Activated naive CD8-positive, alpha-beta T cell treated with anti-CD3 and anti-CD28 coated beads for 36 hours (primary cell): ENCODE measurements at regions not wholly inside any gene's neighbourhood (a gene's known extent, or its start where the extent isn't known, plus 50 kb on each side); places are given as distances from the start of the nearest gene placed in this dataset.
"Not testable (repeated sequence)": the region's sequence is repeated elsewhere in the genome, so short reads cannot be mapped to it uniquely, and the experiment has no call there.

Source experiments
- DNase-seq: peaks from one replicate; pipeline ENCODE4 v3.0.0; 2021
- H3K27ac Mint-ChIP-seq: one replicate; pipeline ENCODE4 v1.8.0; 2022; ENCODE audit warnings: mild to moderate bottlenecking, moderate library complexity, mixed read lengths
- H3K27me3 Mint-ChIP-seq: one replicate; pipeline ENCODE4 v1.8.0; 2022; ENCODE audit warnings: mild to moderate bottlenecking, mixed read lengths
- H3K36me3 Mint-ChIP-seq: one replicate; pipeline ENCODE4 v1.8.0; 2021; ENCODE audit warnings: mild to moderate bottlenecking, mixed read lengths
- H3K4me1 Mint-ChIP-seq: one replicate; pipeline ENCODE4 v1.8.0; 2021; ENCODE audit warnings: mixed read lengths
- H3K4me3 Mint-ChIP-seq: one replicate; pipeline ENCODE4 v1.8.0; 2022; ENCODE audit warnings: mild to moderate bottlenecking, moderate library complexity, mixed read lengths
- H3K9me3 Mint-ChIP-seq: one replicate; pipeline ENCODE4 v1.8.0; 2022; ENCODE audit warnings: mixed read lengths

DNA sequence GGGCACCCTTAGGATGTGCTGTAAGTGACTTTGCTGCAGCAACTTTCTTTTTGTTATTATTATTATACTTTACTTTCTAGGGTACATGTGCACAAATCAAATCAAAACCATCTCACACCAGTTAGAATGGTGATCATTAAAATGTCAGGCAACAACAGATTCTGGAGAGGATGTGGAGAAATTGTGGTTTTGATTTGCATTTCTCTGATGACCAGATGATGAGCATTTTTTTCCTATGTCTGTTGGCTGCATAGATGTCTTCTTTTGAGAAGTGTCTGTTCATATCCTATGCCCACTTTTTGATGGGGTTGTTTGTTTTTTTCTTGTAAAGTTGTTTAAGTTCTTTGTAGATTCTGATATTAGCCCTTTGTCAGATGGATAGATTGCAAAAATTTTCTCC lies 164.4 kb upstream of the AJAP1 start:
- not testable (repeated sequence) for H3K9me3 Mint-ChIP-seq, H3K36me3 Mint-ChIP-seq, H3K4me3 Mint-ChIP-seq, H3K27ac Mint-ChIP-seq, H3K4me1 Mint-ChIP-seq, DNase-seq
- H3K27me3 Mint-ChIP-seq = peaks cover 21% of the 10 kb centered on the region

- Mint-ChIP-seq H3K27ac (no peak overlapping the region), H3K36me3 (no peaks in the 10 kb centered on the region), H3K9me3 (peaks cover 2% of the 10 kb centered on the region), H3K27me3 (peaks cover 16% of the 10 kb centered on the region), H3K4me1 (peaks cover 6% of the 10 kb centered on the region), H3K4me3 (no peak overlapping the region)
- DNase-seq = no peak
Measured at GRCh38 chr1:4494027-4494426, 160.4 kb upstream of the AJAP1 start.

DNA sequence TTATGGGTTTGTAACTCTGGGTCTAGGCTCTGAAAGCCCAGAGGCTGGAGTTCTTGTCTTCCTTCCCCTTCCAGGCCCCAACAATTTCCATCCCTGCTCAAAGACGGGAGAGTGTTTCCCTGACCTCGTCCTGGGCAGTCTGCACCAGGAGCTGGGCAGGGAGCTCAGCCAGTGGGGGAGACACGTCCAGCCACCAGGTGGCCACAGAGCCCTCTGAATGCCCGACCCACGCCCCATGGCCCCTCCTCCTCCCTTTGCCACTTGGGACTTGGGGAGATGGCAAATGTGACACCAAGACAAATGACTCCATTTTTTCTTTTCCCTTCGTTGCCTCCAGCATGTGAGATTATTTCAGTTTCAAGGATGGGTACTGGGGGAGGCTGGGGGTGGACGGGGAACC lies 159.9 kb upstream of the AJAP1 start:
- Mint-ChIP-seq H3K4me1 (peaks cover 6% of the 10 kb centered on the region), H3K27me3 (peaks cover 16% of the 10 kb centered on the region), H3K4me3 (no peak overlapping the region), H3K27ac (no peak overlapping the region), H3K36me3 (no peaks in the 10 kb centered on the region), H3K9me3 (peaks cover 2% of the 10 kb centered on the region)
- DNase-seq = no peak

DNA sequence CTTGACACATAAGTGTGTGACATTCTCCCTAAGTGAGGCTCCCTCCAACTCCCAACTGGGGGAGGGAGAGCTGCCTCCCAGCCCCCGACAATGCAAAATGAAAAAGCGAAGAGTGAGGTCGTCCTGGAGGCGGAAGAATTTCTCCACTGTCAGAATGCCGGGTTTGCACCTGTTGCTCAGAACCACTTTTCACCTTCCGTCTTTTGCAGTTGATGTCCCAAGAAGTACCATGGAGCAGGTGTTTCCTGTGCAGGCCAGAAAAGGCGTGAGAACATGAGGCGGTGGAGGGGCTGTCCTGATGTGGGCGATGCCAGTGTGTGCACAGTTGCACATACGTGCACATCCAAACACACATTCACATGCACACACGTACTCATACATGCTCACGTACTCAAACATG lies 158.6 kb upstream of the AJAP1 start:
- Mint-ChIP-seq H3K27me3 (peaks cover 16% of the 10 kb centered on the region), H3K4me3 (no peak overlapping the region), H3K27ac (no peak overlapping the region), H3K36me3 (no peaks in the 10 kb centered on the region), H3K9me3 (peaks cover 2% of the 10 kb centered on the region), H3K4me1 (no peaks in the 10 kb centered on the region)
- DNase-seq = no peak

DNA sequence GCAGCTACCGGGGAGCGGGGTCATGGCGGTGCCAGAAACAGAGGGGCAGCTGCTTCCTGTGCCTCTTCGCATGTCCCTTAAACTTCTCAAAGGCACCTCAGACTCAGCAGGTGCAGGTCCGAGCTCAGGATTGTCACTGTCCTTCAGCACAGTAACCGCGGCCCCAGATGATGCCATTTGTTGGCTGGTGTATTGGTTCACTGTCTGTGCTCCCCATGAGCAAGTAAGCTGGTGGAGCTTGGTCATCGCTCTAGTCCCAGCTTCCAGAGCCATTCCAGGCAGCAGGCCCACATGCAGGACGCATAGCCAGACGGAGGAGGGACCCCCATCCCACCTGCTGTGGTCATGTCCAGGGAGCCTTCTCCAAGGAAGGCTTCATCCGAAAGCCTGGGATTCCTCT lies 154.0 kb upstream of the AJAP1 start:
- Mint-ChIP-seq H3K9me3 (no peaks in the 10 kb centered on the region), H3K36me3 (no peaks in the 10 kb centered on the region), H3K4me3 (no peak overlapping the region), H3K4me1 (no peaks in the 10 kb centered on the region), H3K27me3 (peaks cover 6% of the 10 kb centered on the region), H3K27ac (no peak overlapping the region)
- no peak for DNase-seq

DNA sequence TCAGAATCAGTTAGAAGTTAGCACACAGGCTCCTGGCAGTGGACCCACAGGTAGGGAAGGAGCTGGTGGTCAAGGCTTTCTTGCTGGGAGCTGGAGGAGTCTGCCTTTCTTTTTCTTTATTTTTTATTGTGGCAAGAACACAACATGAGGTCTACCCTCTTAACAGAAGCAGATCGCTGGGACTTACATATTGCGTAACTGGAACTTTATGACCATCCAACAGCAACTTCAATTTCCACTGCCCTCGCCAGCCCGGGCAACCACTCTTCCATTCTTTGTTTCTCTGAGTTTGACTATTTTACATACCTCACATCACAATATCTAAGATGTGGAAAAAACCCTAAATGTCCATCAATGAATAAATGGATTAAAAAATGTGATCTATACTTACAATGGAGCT lies 147.8 kb upstream of the AJAP1 start:
- no peak overlapping the region for H3K4me3 Mint-ChIP-seq
- peaks cover 3% of the 10 kb centered on the region for H3K4me1 Mint-ChIP-seq

DNA sequence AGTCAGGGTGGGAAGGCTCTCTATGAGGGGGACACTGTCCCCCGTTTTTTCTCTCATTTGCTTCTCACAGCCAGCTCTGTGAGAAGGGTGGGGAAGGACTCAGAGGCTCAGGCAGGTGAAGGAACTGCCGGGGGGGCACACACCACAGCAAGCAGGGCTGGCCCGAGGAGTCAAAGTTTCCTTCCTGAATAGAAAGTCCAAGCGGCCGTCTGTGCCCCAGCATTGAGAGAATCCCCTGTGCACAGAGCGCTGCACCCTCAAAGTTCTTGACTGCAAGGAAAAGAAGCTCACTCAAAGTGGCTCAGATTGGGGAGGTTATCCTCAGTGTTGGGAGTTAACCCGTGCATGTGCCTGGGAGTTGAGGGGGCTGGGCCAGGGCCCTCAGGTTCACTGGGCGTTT lies 145.2 kb upstream of the AJAP1 start:
- peaks cover 3% of the 10 kb centered on the region for H3K4me1 Mint-ChIP-seq
- H3K36me3 Mint-ChIP-seq = no peaks in the 10 kb centered on the region
- H3K27ac Mint-ChIP-seq = no peak overlapping the region
- H3K27me3 Mint-ChIP-seq = peaks cover 12% of the 10 kb centered on the region
- no peak for DNase-seq
- H3K4me3 Mint-ChIP-seq = no peak overlapping the region
- H3K9me3 Mint-ChIP-seq = peaks cover 2% of the 10 kb centered on the region

More for the DNA sequence above, 147.8 kb upstream of the AJAP1 start:
- DNase-seq = no peak
- H3K36me3 Mint-ChIP-seq = no peaks in the 10 kb centered on the region
- H3K27ac Mint-ChIP-seq = no peak overlapping the region
- H3K9me3 Mint-ChIP-seq = peaks cover 2% of the 10 kb centered on the region
- H3K27me3 Mint-ChIP-seq = peaks cover 18% of the 10 kb centered on the region

DNA sequence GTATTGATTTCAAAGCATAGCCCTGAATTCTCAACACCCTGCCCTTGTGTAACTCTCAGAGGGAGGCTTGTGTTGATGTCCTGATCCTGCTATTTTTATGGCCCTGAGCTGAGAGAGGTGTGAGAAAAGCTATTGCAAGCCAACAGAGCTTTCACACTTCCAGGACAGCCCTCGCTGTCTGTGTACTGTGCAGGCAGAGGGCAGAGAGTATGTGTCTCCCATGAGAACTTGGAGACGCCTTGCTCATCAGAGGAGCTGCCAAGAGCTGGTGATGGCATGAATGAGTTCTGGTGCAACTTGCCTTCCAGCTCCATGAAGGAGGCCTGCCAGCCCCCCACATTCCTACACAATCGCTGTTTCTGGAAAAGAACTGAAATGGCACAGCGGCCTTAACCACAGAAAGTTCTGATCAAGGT lies 144.1 kb upstream of the AJAP1 start:
- peaks cover 3% of the 10 kb centered on the region for H3K4me1 Mint-ChIP-seq
- H3K36me3 Mint-ChIP-seq = no peaks in the 10 kb centered on the region
- H3K27ac Mint-ChIP-seq = no peak overlapping the region
- peaks cover 2% of the 10 kb centered on the region for H3K9me3 Mint-ChIP-seq
- H3K27me3 Mint-ChIP-seq = peaks cover 15% of the 10 kb centered on the region
- DNase-seq = no peak
- H3K4me3 Mint-ChIP-seq = no peak overlapping the region

- peaks cover 15% of the 10 kb centered on the region for H3K27me3 Mint-ChIP-seq
- H3K4me1 Mint-ChIP-seq = peaks cover 3% of the 10 kb centered on the region
- no peak for DNase-seq
- peaks cover 2% of the 10 kb centered on the region for H3K9me3 Mint-ChIP-seq
- no peak overlapping the region for H3K27ac Mint-ChIP-seq
- H3K4me3 Mint-ChIP-seq = no peak overlapping the region
- H3K36me3 Mint-ChIP-seq = no peaks in the 10 kb centered on the region
Measured at GRCh38 chr1:4511374-4511773, 143.0 kb upstream of the AJAP1 start.

DNA sequence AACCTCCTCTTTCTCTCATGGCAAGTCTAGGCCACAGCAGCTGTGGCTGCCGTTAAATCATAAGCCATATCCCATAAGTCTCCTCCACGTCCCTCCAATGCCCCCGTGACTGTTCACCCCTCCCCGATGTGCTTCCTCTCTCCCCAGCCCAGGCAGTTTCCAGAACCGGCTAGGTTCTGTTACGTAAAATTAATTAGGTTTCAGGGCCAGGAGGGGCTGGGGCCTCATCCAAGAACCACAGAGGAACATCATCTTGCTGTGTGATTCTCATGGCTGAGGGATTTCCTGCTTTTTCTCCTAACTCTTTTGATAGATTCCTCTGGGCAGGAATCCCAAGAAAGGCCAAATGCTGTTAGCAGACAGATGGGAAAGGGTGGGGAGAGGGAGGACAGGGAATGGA lies 141.8 kb upstream of the AJAP1 start:
- Mint-ChIP-seq H3K4me1 (peaks cover 3% of the 10 kb centered on the region), H3K9me3 (peaks cover 2% of the 10 kb centered on the region), H3K27me3 (peaks cover 15% of the 10 kb centered on the region), H3K27ac (no peak overlapping the region), H3K4me3 (no peak overlapping the region), H3K36me3 (no peaks in the 10 kb centered on the region)
- no peak for DNase-seq

DNA sequence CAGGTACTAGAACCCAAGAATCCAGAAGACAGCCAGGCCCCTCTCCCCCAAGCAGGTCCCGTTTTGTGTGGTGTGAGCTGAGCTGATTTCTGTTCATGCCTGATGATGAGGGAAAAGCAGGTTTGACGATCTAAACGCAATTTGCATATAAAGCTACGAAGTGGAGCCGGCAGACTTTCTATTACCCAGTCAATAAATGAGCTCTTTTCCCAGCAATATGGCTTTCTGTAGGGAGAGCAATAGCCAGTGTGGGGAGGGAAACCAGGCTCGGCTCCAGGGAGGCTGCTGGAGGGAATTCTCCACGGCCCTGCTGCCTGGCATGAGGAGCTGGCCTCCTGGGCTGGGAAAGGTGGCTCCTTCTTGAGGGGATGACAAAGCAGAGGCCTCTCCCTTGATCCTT lies 140.7 kb upstream of the AJAP1 start:
- no peak overlapping the region for H3K27ac Mint-ChIP-seq
- no peak overlapping the region for H3K4me3 Mint-ChIP-seq
- no peak for DNase-seq
- peaks cover 3% of the 10 kb centered on the region for H3K4me1 Mint-ChIP-seq
- H3K27me3 Mint-ChIP-seq = peaks cover 15% of the 10 kb centered on the region
- no peaks in the 10 kb centered on the region for H3K36me3 Mint-ChIP-seq
- no peaks in the 10 kb centered on the region for H3K9me3 Mint-ChIP-seq

DNA sequence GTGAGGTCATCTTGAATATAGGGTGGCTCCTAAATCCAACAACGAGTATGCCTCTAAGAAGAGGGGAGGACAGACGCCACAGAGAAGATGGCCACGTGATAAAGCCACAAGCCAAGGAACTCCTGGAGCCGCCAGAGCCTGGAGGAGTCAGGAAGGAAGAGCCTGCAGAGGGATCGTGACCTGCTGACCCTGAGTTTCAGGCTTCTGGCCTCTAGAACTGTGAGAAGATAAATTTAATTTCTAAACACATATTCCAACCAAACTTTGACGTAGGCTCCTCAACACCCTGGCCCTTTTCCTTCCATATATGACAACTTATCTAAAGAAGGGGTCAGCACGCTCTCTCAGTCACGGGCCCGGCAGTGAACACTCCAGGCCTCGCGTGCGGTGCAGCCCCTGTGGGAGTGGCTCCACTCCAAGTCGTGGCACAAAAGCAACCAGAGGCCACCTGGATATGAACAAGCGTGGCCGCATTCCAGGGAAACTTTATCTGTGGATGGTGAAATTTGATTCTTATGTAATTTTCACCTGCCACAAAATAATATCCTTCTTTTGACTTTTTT lies 138.6 kb upstream of the AJAP1 start:
- H3K4me3 Mint-ChIP-seq = no peak overlapping the region
- H3K4me1 Mint-ChIP-seq = no peaks in the 10 kb centered on the region
- H3K27ac Mint-ChIP-seq = no peak overlapping the region
- H3K9me3 Mint-ChIP-seq = no peaks in the 10 kb centered on the region
- DNase-seq = no peak
- peaks cover 6% of the 10 kb centered on the region for H3K27me3 Mint-ChIP-seq
- H3K36me3 Mint-ChIP-seq = no peaks in the 10 kb centered on the region

DNA sequence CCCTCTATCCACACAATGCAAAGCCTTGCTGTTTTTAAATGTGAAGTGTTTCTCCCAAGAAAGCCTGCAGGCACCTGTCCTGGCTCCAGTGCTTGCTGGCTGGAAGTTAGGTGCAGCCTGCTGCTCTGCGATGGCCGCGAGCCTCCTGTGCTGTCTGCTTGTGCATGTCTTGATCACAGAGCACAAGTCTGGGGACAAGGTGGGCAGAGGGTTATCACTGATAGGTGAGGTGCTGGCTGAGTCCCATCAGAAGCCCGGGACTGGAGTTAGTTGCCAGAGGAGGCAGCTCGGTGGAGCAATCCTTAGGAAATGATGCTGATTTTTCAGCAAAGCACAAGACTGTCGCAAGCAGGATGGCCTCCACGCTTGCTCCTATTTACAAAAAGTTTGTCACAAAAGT lies 137.8 kb upstream of the AJAP1 start:
- Mint-ChIP-seq H3K27ac (no peak overlapping the region), H3K4me1 (no peaks in the 10 kb centered on the region), H3K36me3 (no peaks in the 10 kb centered on the region), H3K9me3 (no peaks in the 10 kb centered on the region), H3K27me3 (peaks cover 9% of the 10 kb centered on the region), H3K4me3 (no peak overlapping the region)
- no peak for DNase-seq

DNA sequence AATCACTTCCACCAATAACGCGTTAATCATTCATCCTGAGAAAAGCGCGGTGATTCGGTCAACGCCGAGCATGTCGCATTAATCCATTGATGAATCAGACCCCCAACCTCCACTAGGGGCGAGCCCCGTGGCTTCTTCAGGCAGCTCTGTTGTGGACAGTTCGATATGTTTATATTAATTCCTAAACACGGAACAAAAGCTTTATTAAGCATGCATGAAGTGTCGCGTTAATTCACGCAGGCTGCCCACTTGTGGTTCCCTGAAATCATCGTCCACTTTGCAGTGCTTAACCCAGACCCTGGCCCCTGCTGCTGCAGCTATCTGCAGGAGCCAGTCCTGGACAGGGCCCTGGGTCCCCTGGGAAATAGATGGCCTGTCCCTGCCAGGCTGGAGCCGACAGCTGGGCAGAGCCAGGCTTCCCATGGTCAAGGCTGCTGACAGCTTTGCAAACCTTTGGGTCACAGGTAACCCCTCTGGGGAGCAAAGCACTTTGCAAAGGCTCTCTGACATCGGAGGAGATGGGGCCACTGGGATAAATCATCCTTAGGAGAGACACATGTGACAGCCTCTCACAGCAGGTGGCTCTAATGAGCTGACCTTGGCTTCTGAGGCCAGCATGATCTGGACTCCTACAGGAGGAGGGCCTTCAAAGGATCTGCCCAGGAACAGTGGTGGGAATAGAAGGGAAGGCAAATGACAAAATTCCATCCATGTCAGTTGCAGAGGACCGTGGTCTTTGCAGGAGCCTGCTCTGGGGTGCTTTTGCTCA lies 137.0 kb upstream of the AJAP1 start:
- no peak overlapping the region for H3K27ac Mint-ChIP-seq
- H3K36me3 Mint-ChIP-seq = no peaks in the 10 kb centered on the region
- peaks cover 9% of the 10 kb centered on the region for H3K27me3 Mint-ChIP-seq
- no peaks in the 10 kb centered on the region for H3K4me1 Mint-ChIP-seq
- DNase-seq = no peak
- H3K9me3 Mint-ChIP-seq = no peaks in the 10 kb centered on the region
- no peak overlapping the region for H3K4me3 Mint-ChIP-seq

- no peaks in the 10 kb centered on the region for H3K9me3 Mint-ChIP-seq
- H3K36me3 Mint-ChIP-seq = no peaks in the 10 kb centered on the region
- peaks cover 9% of the 10 kb centered on the region for H3K27me3 Mint-ChIP-seq
- DNase-seq = no peak
- no peaks in the 10 kb centered on the region for H3K4me1 Mint-ChIP-seq
- H3K27ac Mint-ChIP-seq = no peak overlapping the region
- no peak overlapping the region for H3K4me3 Mint-ChIP-seq
Measured at GRCh38 chr1:4518621-4519020, 135.8 kb upstream of the AJAP1 start.

DNA sequence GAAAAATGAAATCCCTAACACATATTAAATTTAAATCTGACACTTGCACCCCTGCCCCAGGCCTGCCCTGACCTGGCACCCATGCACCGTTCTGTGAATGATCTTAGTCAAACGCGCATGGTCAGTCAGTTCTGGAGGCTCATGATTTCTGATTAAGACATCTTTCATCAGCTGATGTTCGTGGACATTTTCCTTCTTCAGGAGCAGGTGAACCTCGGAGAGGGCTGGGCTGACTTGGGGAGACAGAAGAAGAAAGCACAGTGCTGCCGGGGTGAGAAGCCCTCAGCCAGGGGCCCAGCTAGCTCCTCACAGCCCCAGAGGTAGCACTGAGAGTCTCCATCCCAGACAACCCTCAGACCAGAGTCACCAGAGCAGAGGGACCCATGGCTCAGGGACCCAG lies 134.5 kb upstream of the AJAP1 start:
- Mint-ChIP-seq H3K36me3 (no peaks in the 10 kb centered on the region), H3K4me3 (no peak overlapping the region), H3K4me1 (no peaks in the 10 kb centered on the region), H3K27ac (no peak overlapping the region), H3K27me3 (peaks cover 9% of the 10 kb centered on the region), H3K9me3 (no peaks in the 10 kb centered on the region)
- no peak for DNase-seq
